GM21576 (cell line): ENCODE measurements at regions not wholly inside any gene's neighbourhood (a gene's known extent, or its start where the extent isn't known, plus 50 kb on each side); places are given as distances from the start of the nearest gene placed in this dataset.

Source experiments
- ATAC-seq: cut with Tn5 transposase; IDR thresholded peaks from one replicate; pipeline ENCODE4 v1.9.1; 2021; ENCODE audit warnings: mild to moderate bottlenecking, moderate library complexity; ENCODE audit not compliant: unreplicated experiment

GRCh38 chr10:57963546-57963945, 304.1 kb downstream of the IPMK start:
- no peak for ATAC-seq

- ATAC-seq: no peak
Measured at GRCh38 chr10:57962839-57963238, 304.9 kb downstream of the IPMK start.

DNA sequence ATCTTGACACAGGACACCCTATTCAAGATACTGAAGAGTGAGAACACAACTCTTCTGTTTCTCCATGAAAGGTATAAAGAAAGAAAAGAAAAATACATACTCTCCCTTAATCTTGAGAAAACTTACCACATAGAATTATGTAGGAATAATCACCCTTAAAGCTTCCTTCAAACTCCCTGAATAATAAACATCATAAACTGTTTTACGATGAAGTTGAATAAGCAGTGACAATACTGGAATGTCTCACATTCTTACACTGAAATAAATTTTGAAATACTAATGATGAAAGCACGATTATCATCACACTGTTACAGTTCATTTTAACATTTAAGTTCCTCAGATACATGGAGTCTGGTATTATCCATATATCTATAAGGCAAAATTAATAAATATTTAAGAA, 306.2 kb downstream of the IPMK start:
- ATAC-seq: no peak

DNA sequence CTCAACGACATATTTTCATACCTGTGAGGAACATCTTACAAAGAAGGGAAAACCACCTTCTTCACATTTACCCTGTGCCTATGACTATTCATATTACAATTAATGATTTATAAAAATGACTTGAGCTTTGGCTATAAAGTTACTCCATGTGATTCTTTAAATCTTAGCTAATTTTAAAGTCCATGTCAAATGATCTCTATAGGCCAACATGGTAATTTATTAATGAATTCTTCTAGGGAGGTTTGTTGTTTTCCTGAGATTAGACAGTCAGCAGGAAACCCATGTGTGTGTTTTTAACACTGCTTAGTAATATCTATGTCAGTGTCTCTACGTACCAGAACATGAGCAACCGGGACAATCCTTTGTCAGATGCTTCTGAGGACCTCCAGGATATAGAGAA, 307.3 kb downstream of the IPMK start:
- no peak for ATAC-seq

- ATAC-seq: no peak
Measured at GRCh38 chr10:57959318-57960006, 308.2 kb downstream of the IPMK start.

GRCh38 chr10:57955076-57955475, 312.6 kb downstream of the IPMK start:
- ATAC-seq: no peak

- no peak for ATAC-seq
Measured at GRCh38 chr10:57952741-57953140, 315.0 kb downstream of the IPMK start.

- no peak for ATAC-seq
Measured at GRCh38 chr10:57950442-57950974, 317.2 kb downstream of the IPMK start.

GRCh38 chr10:57948796-57949195, 318.9 kb downstream of the IPMK start:
- ATAC-seq: no peak

DNA sequence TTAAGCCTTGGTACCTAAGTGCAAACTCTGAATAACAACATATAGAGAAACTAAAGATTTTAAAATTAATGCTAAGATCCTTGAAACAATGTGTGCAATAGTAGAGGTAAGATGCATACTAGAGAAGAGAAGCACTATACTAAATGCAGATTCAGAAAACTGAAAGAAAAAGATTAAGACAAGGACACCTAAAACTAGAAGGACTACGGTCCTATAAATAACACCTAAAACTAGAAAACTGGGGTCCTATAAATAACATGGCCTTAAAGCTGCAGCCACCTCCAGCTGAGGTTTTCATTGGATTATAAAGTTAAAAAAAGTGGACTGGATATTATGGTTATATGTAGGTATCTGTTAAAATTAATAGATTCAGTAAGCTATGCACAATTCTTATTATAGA, 320.9 kb downstream of the IPMK start:
- no peak for ATAC-seq

- ATAC-seq: no peak
Measured at GRCh38 chr10:57943701-57944100, 324.0 kb downstream of the IPMK start.

GRCh38 chr10:57925045-57925444, 342.6 kb downstream of the IPMK start:
- no peak for ATAC-seq

GRCh38 chr10:57921140-57921539, 346.6 kb downstream of the IPMK start:
- ATAC-seq: no peak

DNA sequence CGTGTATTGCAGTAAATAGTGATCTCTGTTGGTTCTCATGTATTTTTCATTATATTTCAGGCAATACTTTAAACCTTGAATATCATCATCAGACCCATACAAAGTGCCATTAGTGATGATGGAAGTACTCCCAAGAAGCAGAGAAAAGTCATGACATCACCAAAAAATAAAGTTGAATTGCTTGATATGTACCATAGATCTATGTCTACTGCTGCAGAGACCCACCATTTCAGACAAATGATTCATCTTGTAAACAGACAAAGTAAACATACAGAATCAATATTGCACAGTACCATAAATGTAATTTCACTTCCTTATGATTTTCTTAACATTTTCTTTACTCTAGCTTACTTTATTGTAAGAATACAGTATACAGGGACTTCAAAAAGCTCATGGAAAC, 347.8 kb downstream of the IPMK start:
- ATAC-seq: no peak

DNA sequence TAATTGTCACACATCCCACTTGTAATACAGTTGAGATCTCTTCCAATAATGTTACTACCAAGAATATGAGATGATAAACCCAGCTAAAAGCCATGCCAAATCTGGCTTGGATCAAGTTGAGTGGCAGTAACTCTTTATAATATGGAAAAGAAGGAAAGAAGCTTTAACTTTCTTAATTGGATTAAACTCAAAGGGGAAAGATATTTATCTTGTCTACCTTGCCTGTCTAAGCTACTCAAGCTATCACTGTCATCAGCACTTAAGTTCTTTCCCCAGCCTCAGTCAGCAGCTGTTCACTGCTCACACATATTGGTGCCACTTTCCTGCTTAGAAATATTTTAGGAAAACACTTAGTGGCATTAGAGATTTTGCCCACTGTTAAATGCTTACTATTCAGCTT, 350.7 kb downstream of the IPMK start:
- ATAC-seq: no peak

DNA sequence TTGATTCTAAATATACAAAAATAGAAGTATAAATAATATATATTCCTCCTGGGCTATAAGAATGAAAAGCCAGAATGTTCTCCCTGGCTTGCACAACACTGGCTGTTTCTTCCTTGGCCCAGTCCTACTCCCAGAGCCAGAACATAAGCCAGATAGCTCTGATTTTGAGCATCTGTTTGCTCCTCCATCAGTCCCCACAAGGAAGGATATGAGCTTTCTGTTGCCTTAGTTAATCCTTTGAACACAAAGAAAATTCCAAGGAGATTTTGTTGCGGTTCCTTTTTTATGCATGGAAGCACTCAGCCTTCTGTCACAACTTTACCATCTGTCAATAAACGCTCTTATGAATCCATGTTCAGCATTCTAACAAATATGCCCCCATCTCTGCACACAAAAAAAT, 361.8 kb downstream of the IPMK start:
- no peak for ATAC-seq

- no peak for ATAC-seq
Measured at GRCh38 chr10:57905010-57905409, 362.7 kb downstream of the IPMK start.

GRCh38 chr10:57898231-57898630, 369.5 kb downstream of the IPMK start:
- ATAC-seq: no peak

GRCh38 chr10:57897611-57898010, 370.1 kb downstream of the IPMK start:
- ATAC-seq: no peak

- no peak for ATAC-seq
Measured at GRCh38 chr10:57894361-57894760, 373.3 kb downstream of the IPMK start.

GRCh38 chr10:57891201-57892006, 376.3 kb downstream of the IPMK start:
- ATAC-seq: no peak

DNA sequence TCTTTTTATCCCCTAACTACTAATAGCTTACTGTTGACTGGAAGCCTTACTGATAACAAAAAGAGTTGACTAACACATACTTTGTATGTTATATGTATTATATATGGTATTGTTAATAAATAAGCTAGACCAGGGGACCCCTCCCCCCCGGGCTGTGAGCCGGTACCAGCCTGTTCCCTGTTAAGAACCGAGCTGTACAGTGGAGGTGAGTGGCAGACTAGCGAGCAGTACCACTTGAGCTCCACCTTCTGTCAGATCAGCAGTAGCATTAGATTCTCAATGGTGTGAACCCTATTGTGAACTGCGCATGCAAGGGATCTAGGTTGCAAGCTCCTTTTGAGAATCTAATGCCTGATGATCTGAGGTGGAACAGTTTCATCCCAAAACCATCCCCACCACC, 377.0 kb downstream of the IPMK start:
- no peak for ATAC-seq
